Astrocyte (in vitro differentiated cells and primary cell): ENCODE measurements at regions not wholly inside any gene's neighbourhood (a gene's known extent, or its start where the extent isn't known, plus 50 kb on each side); places are given as distances from the start of the nearest gene placed in this dataset.

Source experiments
- CTCF ChIP-seq: IDR thresholded peaks from 2 replicates; pipeline ENCODE4 v1.5.1; 2011; ENCODE audit warnings: low read depth, mild to moderate bottlenecking, inconsistent platforms, low read length, moderate library complexity; ENCODE audit not compliant: insufficient read depth
- EZH2 ChIP-seq: IDR thresholded peaks from 2 replicates; pipeline ENCODE4 v1.6.1; 2012; ENCODE audit warnings: mild to moderate bottlenecking, low read length, inconsistent platforms; ENCODE audit not compliant: insufficient read depth

GRCh38 chr2:19673213-19673791 is 228.5 kb downstream of the TTC32 start:
- no peak for TF ChIP-seq CTCF
- TF ChIP-seq EZH2: no peak
